PC-3 (cell line): ENCODE measurements at regions not wholly inside any gene's neighbourhood (a gene's known extent, or its start where the extent isn't known, plus 50 kb on each side); places are given as distances from the start of the nearest gene placed in this dataset.
A peak's percentile ranks its signal among the peaks of the same experiment; 100 is the strongest.
"Not testable (repeated sequence)": the region's sequence is repeated elsewhere in the genome, so short reads cannot be mapped to it uniquely, and the experiment has no call there.

ENCODE experiments used
- ATAC-seq: fragments of 200-7000 bp; cut with Tn5 transposase; 2 replicates; pipeline ENCODE4 v1.9.1; 2020; ENCODE audit warnings: mild to moderate bottlenecking, moderate library complexity
- BruUV-seq: library from RNA; stranded (reverse); fragments of 400-500 nt; replicated peaks from 2 replicates; lab custom pipeline; 2021; lab: Mats Ljungman, UMichigan
- CTCF ChIA-PET: fragments of 300-600 bp; sonication (Branson Sonifier 250); formaldehyde crosslinking; loops from one replicate; lab custom pipeline; 2022; ENCODE audit warnings: antibody characterized with exemption; lab: Charles Lee
- POLR2A ChIA-PET: fragments of 300-600 bp; sonication (Branson Sonifier 250); formaldehyde crosslinking; loops from one replicate; lab custom pipeline; 2022; ENCODE audit warnings: antibody characterized with exemption; ENCODE audit not compliant: unreplicated experiment; lab: Charles Lee
- DNase-seq: peaks from one replicate; pipeline ENCODE4 v3.0.0-alpha.2; 2015
- H2AFZ ChIP-seq: fragments of 300-600 bp; sonication (generic); 2 replicates; pipeline ENCODE4 v1.6.0; 2016; ENCODE audit warnings: antibody characterized with exemption, low read length
- H3F3A ChIP-seq: fragments of 300-600 bp; sonication (generic); one replicate; pipeline ENCODE4 v1.6.0; 2017; ENCODE audit warnings: antibody characterized with exemption, low read length, control low read depth, mild to moderate bottlenecking; ENCODE audit not compliant: unreplicated experiment
- H3K27ac ChIP-seq: fragments of 300-600 bp; sonication (generic); 2 replicates; pipeline ENCODE4 v1.5.1; 2016; ENCODE audit warnings: mild to moderate bottlenecking, low read length
- H3K27me3 ChIP-seq: fragments of 300-600 bp; sonication (generic); 2 replicates; pipeline ENCODE4 v1.6.1; 2016; ENCODE audit warnings: low read length, mixed read lengths
- H3K36me3 ChIP-seq: fragments of 300-600 bp; sonication (generic); 2 replicates; pipeline ENCODE4 v1.6.1; 2016; ENCODE audit warnings: low read depth, mixed run types, low read length, mixed read lengths
- H3K4me1 ChIP-seq: fragments of 300-600 bp; sonication (generic); 2 replicates; pipeline ENCODE4 v1.5.1; 2016; ENCODE audit warnings: low read length; ENCODE audit not compliant: insufficient read depth
- H3K4me2 ChIP-seq: fragments of 300-600 bp; sonication (generic); 2 replicates; pipeline ENCODE4 v1.6.0; 2016; ENCODE audit warnings: low read length
- H3K4me3 ChIP-seq: fragments of 300-600 bp; sonication (generic); 2 replicates; pipeline ENCODE4 v1.5.1; 2016; ENCODE audit warnings: mild to moderate bottlenecking, low read length, mixed read lengths
- H3K79me2 ChIP-seq: fragments of 300-600 bp; sonication (generic); 2 replicates; pipeline ENCODE4 v1.6.1; 2017; ENCODE audit warnings: low read length, mixed read lengths
- H3K9ac ChIP-seq: fragments of 300-600 bp; sonication (generic); 2 replicates; pipeline ENCODE4 v1.6.0; 2016; ENCODE audit warnings: mild to moderate bottlenecking, low read length
- H3K9me2 ChIP-seq: fragments of 300-600 bp; sonication (generic); replicated peaks from 2 replicates; pipeline ENCODE4 v1.6.1; 2016; ENCODE audit warnings: mixed run types, low read length, mixed read lengths
- H3K9me3 ChIP-seq: fragments of 300-600 bp; sonication (generic); 2 replicates; pipeline ENCODE4 v1.6.1; 2016; ENCODE audit warnings: low read length, mixed read lengths
- H4K20me1 ChIP-seq: fragments of 300-600 bp; sonication (generic); 2 replicates; pipeline ENCODE4 v1.6.1; 2016; ENCODE audit warnings: low read length, mixed read lengths
- EZH2 ChIP-seq: fragments of 300-600 bp; sonication (generic); IDR thresholded peaks from one replicate; pipeline ENCODE4 v1.6.1; 2017; ENCODE audit warnings: antibody characterized with exemption, mild to moderate bottlenecking, low read length; ENCODE audit not compliant: unreplicated experiment
- EZH2phosphoT487 ChIP-seq: fragments of 300-600 bp; sonication (generic); IDR thresholded peaks from 2 replicates; pipeline ENCODE4 v1.6.1; 2018; ENCODE audit warnings: mild to moderate bottlenecking, antibody characterized with exemption, low read length, borderline replicate concordance
- intact Hi-C: fragments of 100-400 bp; cut with micrococcal nuclease; formaldehyde crosslinking; loops from 2 replicates; pipeline ENCODE4 v1.9.0; 2023
- TF ChIP-seq, protein P1 (sequence below): fragments of 300-600 bp; sonication (generic); conservative IDR thresholded peaks from 2 replicates; pipeline ENCODE4 v1.5.1; 2017; ENCODE audit warnings: antibody characterized with exemption, low read depth, mild to moderate bottlenecking, low read length

- H2AFZ ChIP-seq, result no peak overlapping the region
- H3K4me3 ChIP-seq, result no peak overlapping the region
- no peak overlapping the region for H3K27ac ChIP-seq
- ChIA-PET CTCF (no interaction called here), POLR2A (no interaction called here)
- no peaks in the 10 kb centered on the region for H3F3A ChIP-seq
- DNase-seq (no peak), ATAC-seq (no peak)
- H3K36me3 ChIP-seq, result no peaks in the 10 kb centered on the region
- peaks cover 11% of the 10 kb centered on the region for H3K4me1 ChIP-seq
- no peaks in the 10 kb centered on the region for H3K79me2 ChIP-seq
- no peaks in the 10 kb centered on the region for H3K9me3 ChIP-seq
- no peaks in the 10 kb centered on the region for H3K9me2 ChIP-seq
- H3K27me3 ChIP-seq, result no peaks in the 10 kb centered on the region
- H3K9ac ChIP-seq, result no peak overlapping the region
- no TSS peak for BruUV-seq
- intact Hi-C loops, result no loop called here
- no peak overlapping the region for H3K4me2 ChIP-seq
- TF ChIP-seq, protein P1, sequence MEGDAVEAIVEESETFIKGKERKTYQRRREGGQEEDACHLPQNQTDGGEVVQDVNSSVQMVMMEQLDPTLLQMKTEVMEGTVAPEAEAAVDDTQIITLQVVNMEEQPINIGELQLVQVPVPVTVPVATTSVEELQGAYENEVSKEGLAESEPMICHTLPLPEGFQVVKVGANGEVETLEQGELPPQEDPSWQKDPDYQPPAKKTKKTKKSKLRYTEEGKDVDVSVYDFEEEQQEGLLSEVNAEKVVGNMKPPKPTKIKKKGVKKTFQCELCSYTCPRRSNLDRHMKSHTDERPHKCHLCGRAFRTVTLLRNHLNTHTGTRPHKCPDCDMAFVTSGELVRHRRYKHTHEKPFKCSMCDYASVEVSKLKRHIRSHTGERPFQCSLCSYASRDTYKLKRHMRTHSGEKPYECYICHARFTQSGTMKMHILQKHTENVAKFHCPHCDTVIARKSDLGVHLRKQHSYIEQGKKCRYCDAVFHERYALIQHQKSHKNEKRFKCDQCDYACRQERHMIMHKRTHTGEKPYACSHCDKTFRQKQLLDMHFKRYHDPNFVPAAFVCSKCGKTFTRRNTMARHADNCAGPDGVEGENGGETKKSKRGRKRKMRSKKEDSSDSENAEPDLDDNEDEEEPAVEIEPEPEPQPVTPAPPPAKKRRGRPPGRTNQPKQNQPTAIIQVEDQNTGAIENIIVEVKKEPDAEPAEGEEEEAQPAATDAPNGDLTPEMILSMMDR, result no peak
- TF ChIP-seq EZH2 (no peak), EZH2phosphoT487 (no peak)
- no peaks in the 10 kb centered on the region for H4K20me1 ChIP-seq
These were observed 372.1 kb downstream of the ZNF674 start for GRCh38 chrX:46173159-46173558.

GRCh38 chrX:46171457-46171856 lies 373.8 kb downstream of the ZNF674 start:
- H3K4me3 ChIP-seq, BruUV-seq, ATAC-seq, H3K27ac ChIP-seq, intact Hi-C loops, H4K20me1 ChIP-seq, CTCF ChIA-PET, H3K9ac ChIP-seq, H3K4me2 ChIP-seq, H3K9me2 ChIP-seq, DNase-seq, H3K9me3 ChIP-seq, H2AFZ ChIP-seq, H3K27me3 ChIP-seq, H3K36me3 ChIP-seq, H3K79me2 ChIP-seq, POLR2A ChIA-PET, H3F3A ChIP-seq: not testable (repeated sequence)
- peaks cover 11% of the 10 kb centered on the region for H3K4me1 ChIP-seq

GRCh38 chrX:46169808-46170207 lies 375.4 kb downstream of the ZNF674 start:
- peak overlapping the region; percentile 22; the same call in 1 of the 2 replicates for H3K27ac ChIP-seq
- H3F3A ChIP-seq, result peaks cover 5% of the 10 kb centered on the region
- no peaks in the 10 kb centered on the region for H3K27me3 ChIP-seq
- no peaks in the 10 kb centered on the region for H3K9me3 ChIP-seq
- H3K9me2 ChIP-seq, result no peaks in the 10 kb centered on the region
- no peak overlapping the region for H2AFZ ChIP-seq
- peak; percentile 69 for DNase-seq
- H3K4me2 ChIP-seq, result peak overlapping the region; percentile 30
- no peaks in the 10 kb centered on the region for H4K20me1 ChIP-seq
- no peaks in the 10 kb centered on the region for H3K36me3 ChIP-seq
- H3K4me1 ChIP-seq, result peaks cover 11% of the 10 kb centered on the region
- H3K79me2 ChIP-seq, result no peaks in the 10 kb centered on the region
- intact Hi-C loops, result no loop called here
- ChIA-PET CTCF (no interaction called here), POLR2A (no interaction called here)
- no peak for ATAC-seq
- no TSS peak for BruUV-seq
- no peak overlapping the region for H3K9ac ChIP-seq
- TF ChIP-seq EZH2, result no peak
- no peak overlapping the region for H3K4me3 ChIP-seq

GRCh38 chrX:46168254-46168653 lies 377.0 kb downstream of the ZNF674 start:
- Histone ChIP-seq H3K9ac (no peak overlapping the region), H3K79me2 (no peaks in the 10 kb centered on the region), H3K4me1 (peaks cover 11% of the 10 kb centered on the region), H4K20me1 (no peaks in the 10 kb centered on the region), H2AFZ (no peak overlapping the region), H3K27ac (no peak overlapping the region), H3K9me2 (no peaks in the 10 kb centered on the region), H3K36me3 (no peaks in the 10 kb centered on the region), H3K4me2 (no peak overlapping the region), H3F3A (peaks cover 5% of the 10 kb centered on the region), H3K27me3 (no peaks in the 10 kb centered on the region), H3K9me3 (no peaks in the 10 kb centered on the region), H3K4me3 (no peak overlapping the region)
- ChIA-PET POLR2A (interaction anchor here (0.7 kb wide), 1 partner anchor 34 kb away, joined by 4 read pairs; no protein-coding TSS in a partner anchor), CTCF (no interaction called here)
- DNase-seq (no peak), ATAC-seq (no peak)
- BruUV-seq, result no TSS peak
- intact Hi-C loops, result no loop called here
- TF ChIP-seq EZH2phosphoT487, result no peak
- TF ChIP-seq, protein P1, result no peak
- no peak for TF ChIP-seq EZH2
